H1 (cell line): ENCODE measurements at regions not wholly inside any gene's neighbourhood (a gene's known extent, or its start where the extent isn't known, plus 50 kb on each side); places are given as distances from the start of the nearest gene placed in this dataset.
A peak's percentile ranks its signal among the peaks of the same experiment; 100 is the strongest.

Experiments
- CTCF ChIA-PET: fragments of 300-600 bp; sonication (Branson Sonifier 250); formaldehyde crosslinking; loops from one replicate; lab custom pipeline; 2021; ENCODE audit not compliant: partially characterized antibody; lab: Charles Lee
- POLR2A ChIA-PET: fragments of 300-600 bp; sonication (Branson Sonifier 250); formaldehyde crosslinking; loops from one replicate; lab custom pipeline; 2021; ENCODE audit warnings: inconsistent platforms; ENCODE audit not compliant: partially characterized antibody; lab: Charles Lee
- DNase-seq, 2 experiments: peaks; one replicate each; pipeline versions ENCODE4 v3.0.0 to v3.0.0-alpha.2; 2010 to 2022; ENCODE audit warnings: low spot score in 2 of 2, low read depth in 1 of 2, mixed read lengths in 1 of 2
- FAIRE-seq: peaks from 2 replicates; lab custom pipeline; 2011; peaks lifted over from hg19 to GRCh38; lab: Jason Lieb, UNC
- H2AFZ ChIP-seq: 2 replicates; pipeline ENCODE4 v1.8.1; 2012; ENCODE audit warnings: low read length, inconsistent platforms
- H2AK5ac ChIP-seq: 2 replicates; pipeline ENCODE4 v1.6.1; 2013; ENCODE audit warnings: low read depth, low read length
- H2BK120ac ChIP-seq: replicated peaks from 2 replicates; pipeline ENCODE3; 2013; ENCODE audit warnings: low read depth, low read length, inconsistent platforms
- H2BK12ac ChIP-seq: 2 replicates; pipeline ENCODE4 v1.6.1; 2013; ENCODE audit warnings: low read depth, low read length
- H2BK15ac ChIP-seq: 2 replicates; pipeline ENCODE4 v1.6.1; 2013; ENCODE audit warnings: low read length
- H2BK20ac ChIP-seq: 2 replicates; pipeline ENCODE4 v1.6.1; 2013; ENCODE audit warnings: low read length
- H2BK5ac ChIP-seq: 2 replicates; pipeline ENCODE4 v1.6.1; 2013; ENCODE audit warnings: low read depth, low read length
- H3K14ac ChIP-seq: 2 replicates; pipeline ENCODE4 v1.6.1; 2013; ENCODE audit warnings: inconsistent platforms; ENCODE audit not compliant: insufficient read length
- H3K18ac ChIP-seq: 2 replicates; pipeline ENCODE4 v1.6.1; 2013; ENCODE audit warnings: low read length; ENCODE audit errors: extremely low read depth
- H3K23ac ChIP-seq: 2 replicates; pipeline ENCODE4 v1.6.1; 2013; ENCODE audit warnings: inconsistent platforms; ENCODE audit not compliant: insufficient read length
- H3K23me2 ChIP-seq: 2 replicates; pipeline ENCODE4 v1.6.1; 2013; ENCODE audit warnings: low read depth, low read length
- H3K27ac ChIP-seq: 2 replicates; pipeline ENCODE4 v1.6.1; 2011; ENCODE audit warnings: low read depth, low read length, inconsistent platforms
- H3K27me3 ChIP-seq, 4 experiments: replicated peaks in 1 of 4; 1 replicate in 1 of 4; 2 replicates in 3 of 4; pipeline versions ENCODE4 v1.6.1 to v1.8.1; 2011 to 2013; ENCODE audit warnings: low read length in 3 of 4, mild to moderate bottlenecking in 3 of 4, inconsistent platforms in 2 of 4, mixed read lengths in 2 of 4, moderate library complexity in 1 of 4; ENCODE audit not compliant: control insufficient read depth in 3 of 4, insufficient read depth in 3 of 4; ENCODE audit errors: extremely low read depth in 1 of 4
- H3K36me3 ChIP-seq, 4 experiments: 2 replicates each; pipeline versions ENCODE4 v1.6.1 to v1.8.1; 2011 to 2013; ENCODE audit warnings: mild to moderate bottlenecking in 4 of 4, low read length in 3 of 4, moderate library complexity in 2 of 4, control low read depth in 1 of 4, inconsistent platforms in 1 of 4; ENCODE audit not compliant: insufficient read depth in 4 of 4, control insufficient read depth in 2 of 4
- H3K4ac ChIP-seq: replicated peaks from 2 replicates; pipeline ENCODE3; 2013; ENCODE audit warnings: low read length, low read depth, mixed read lengths, inconsistent platforms; ENCODE audit not compliant: insufficient read length
- H3K4me1 ChIP-seq, 4 experiments: replicated peaks in 1 of 4; 1 replicate in 1 of 4; 2 replicates in 3 of 4; pipeline versions ENCODE4 v1.6.1 to v1.8.1; 2011 to 2013; ENCODE audit warnings: low read length in 3 of 4, inconsistent platforms in 2 of 4, mixed read lengths in 1 of 4; ENCODE audit not compliant: insufficient read depth in 4 of 4, control insufficient read depth in 3 of 4
- H3K4me2 ChIP-seq, 2 experiments: 2 replicates each; pipeline versions ENCODE4 v1.6.1 to v1.8.1; 2011 to 2013; ENCODE audit warnings: low read depth in 2 of 2, low read length in 2 of 2, control low read depth in 1 of 2, inconsistent platforms in 1 of 2, mild to moderate bottlenecking in 1 of 2; ENCODE audit not compliant: insufficient read depth in 1 of 2
- H3K4me3 ChIP-seq, 4 experiments: fragments of 200-600, 300-600 bp in 1 of 4; sonication (generic), shearing (Covaris generic), sonication (Bioruptor Twin) in 1 of 4; 2 replicates each; pipeline versions ENCODE4 v1.5.1 to v1.8.1; 2011 to 2016; ENCODE audit warnings: low read length in 4 of 4, low read depth in 3 of 4, control low read depth in 2 of 4, inconsistent platforms in 2 of 4, mild to moderate bottlenecking in 2 of 4, mixed read lengths in 1 of 4, moderate library complexity in 1 of 4; ENCODE audit not compliant: insufficient read depth in 2 of 4; ENCODE audit errors: extremely low read depth in 1 of 4
- H3K56ac ChIP-seq: replicated peaks from 2 replicates; pipeline ENCODE3; 2013; ENCODE audit warnings: low read depth, mild to moderate bottlenecking, mixed read lengths, low read length, inconsistent platforms; ENCODE audit not compliant: insufficient read length
- H3K79me1 ChIP-seq: 2 replicates; pipeline ENCODE4 v1.6.1; 2013; ENCODE audit warnings: low read depth, low read length, control low read depth
- H3K79me2 ChIP-seq, 2 experiments: 2 replicates each; pipeline versions ENCODE4 v1.6.1 to v1.8.1; 2012 to 2013; ENCODE audit warnings: low read length in 2 of 2, mild to moderate bottlenecking in 2 of 2, inconsistent platforms in 1 of 2; ENCODE audit not compliant: insufficient read depth in 2 of 2, control insufficient read depth in 1 of 2
- H3K9ac ChIP-seq, 4 experiments: replicated peaks in 1 of 4; 1 replicate in 1 of 4; 2 replicates in 3 of 4; pipeline versions ENCODE4 v1.6.1 to v1.8.1; 2011 to 2013; ENCODE audit warnings: low read depth in 3 of 4, low read length in 3 of 4, control low read depth in 2 of 4, mild to moderate bottlenecking in 2 of 4, moderate library complexity in 2 of 4, inconsistent platforms in 1 of 4; ENCODE audit errors: extremely low read depth in 1 of 4
- H3K9me3 ChIP-seq, 2 experiments: 2 replicates each; pipeline versions ENCODE4 v1.6.1 to v1.8.1; 2012 to 2013; ENCODE audit warnings: mild to moderate bottlenecking in 2 of 2, moderate library complexity in 2 of 2, control low read depth in 1 of 2, inconsistent platforms in 1 of 2, low read depth in 1 of 2, low read length in 1 of 2, mixed read lengths in 1 of 2; ENCODE audit not compliant: insufficient read depth in 2 of 2
- H4K20me1 ChIP-seq, 2 experiments: replicated peaks in 1 of 2; 2 replicates each; pipeline versions ENCODE3 to v1.8.1; 2011 to 2013; ENCODE audit warnings: inconsistent platforms in 2 of 2, low read length in 2 of 2, mild to moderate bottlenecking in 1 of 2; ENCODE audit not compliant: insufficient read depth in 2 of 2, control insufficient read depth in 1 of 2
- H4K5ac ChIP-seq: 2 replicates; pipeline ENCODE4 v1.6.1; 2013; ENCODE audit warnings: low read length, low read depth, mixed read lengths, inconsistent platforms; ENCODE audit not compliant: insufficient read length
- H4K8ac ChIP-seq: 2 replicates; pipeline ENCODE4 v1.8.0; 2013; ENCODE audit warnings: mild to moderate bottlenecking, moderate library complexity, low read length, inconsistent platforms; ENCODE audit not compliant: insufficient read depth; ENCODE audit errors: extremely low read depth
- H4K91ac ChIP-seq: replicated peaks from 2 replicates; pipeline ENCODE3; 2013; ENCODE audit warnings: low read length, mixed read lengths, inconsistent platforms; ENCODE audit not compliant: insufficient read length
- BCL11A ChIP-seq, 2 experiments: IDR thresholded peaks; one replicate each; pipeline ENCODE4 v1.6.1; 2011; ENCODE audit warnings: low read depth in 2 of 2, low read length in 2 of 2, mild to moderate bottlenecking in 2 of 2
- KDM5A ChIP-seq: fragments of 200-600 bp; IDR thresholded peaks from 2 replicates; pipeline ENCODE4 v1.7.1; 2012; ENCODE audit warnings: mild to moderate bottlenecking, low read length, inconsistent platforms, mixed read lengths
- RFX5 ChIP-seq: IDR thresholded peaks from 2 replicates; pipeline ENCODE4 v1.6.1; 2011; ENCODE audit warnings: low read depth, low read length, improper control_type of control experiment, borderline replicate concordance
- SP4 ChIP-seq: IDR thresholded peaks from 2 replicates; pipeline ENCODE4 v1.6.1; 2012; ENCODE audit warnings: low read length, inconsistent platforms
- WGBS, 2 experiments: shearing (Covaris generic) in 1 of 2; methylation state at CpG; one replicate each; pipeline versions ENCODE4 v1.1.6 to v1.1.7; 2013 to 2015; ENCODE audit warnings: low lambda C conversion rate in 2 of 2, mixed read lengths in 2 of 2, inconsistent platforms in 1 of 2, low coverage in 1 of 2, missing lambda C conversion rate in 1 of 2; ENCODE audit not compliant: insufficient replicate concordance in 2 of 2, insufficient coverage in 1 of 2, insufficient read length in 1 of 2; ENCODE audit errors: extremely low coverage in 1 of 2, missing lambda C conversion rate in 1 of 2; 5-methylcytosine and 5-hydroxymethylcytosine counted together

- Histone ChIP-seq H3K4me3 (no peak overlapping the region), H3K9ac (no peak overlapping the region), H2BK5ac (peak overlapping the region; percentile 88), H3K18ac (no peak overlapping the region; the same call in 1 of the 2 replicates), H3K27me3 (no peaks in the 10 kb centered on the region), H3K4me1 (peaks cover 11 to 30% (median 20%) of the 10 kb centered on the region in 4 experiments; a peak in 6 of 7 replicates), H3K9me3 (peaks cover 0 to 3% of the 10 kb centered on the region in 2 experiments; a peak in 1 of 4 replicates), H4K91ac (peak overlapping the region; percentile 63), H4K20me1 (no peaks in the 10 kb centered on the region), H3K36me3 (no peaks in the 10 kb centered on the region), H3K4ac (no peak overlapping the region), H3K27ac (no peak overlapping the region), H2AK5ac (no peak overlapping the region; the same call in 1 of the 2 replicates), H2BK15ac (no peak overlapping the region), H3K23ac (no peak overlapping the region), H3K79me1 (no peaks in the 10 kb centered on the region), H3K79me2 (no peaks in the 10 kb centered on the region), H3K14ac (no peak overlapping the region), H3K4me2 (no peak overlapping the region), H2AFZ (no peak overlapping the region), H2BK12ac (peak overlapping the region; percentile 98; the same call in 1 of the 2 replicates), H2BK120ac (peak overlapping the region; percentile 4), H3K56ac (no peak overlapping the region), H2BK20ac (no peak overlapping the region), H4K5ac (peak overlapping the region; percentile 76), H4K8ac (no peak overlapping the region), H3K23me2 (no peaks in the 10 kb centered on the region)
- ChIA-PET POLR2A (no interaction called here), CTCF (interaction anchor here (0.5 kb wide), 1 partner anchor 627 kb away, joined by 3 read pairs; no protein-coding TSS in a partner anchor)
- no peak for FAIRE-seq
- no peak for DNase-seq
- 81% methylated on average over 4 of the region's 4 CpGs; no CpG with 5 or more reads in 1 of the 2 experiments for WGBS, 2 experiments
- TF ChIP-seq BCL11A (IDR thresholded peaks at IDR 0.05; ENCODE audit: low read depth in 2 of 2, low read length in 2 of 2): no peak
- TF ChIP-seq KDM5A: no peak
- no peak for TF ChIP-seq RFX5
- no peak for TF ChIP-seq SP4
- TF ChIP-seq, all 59 proteins: peak for 0
Observed at GRCh38 chr16:22632606-22633005, 121.9 kb downstream of the NPIPB5 start.
